SK-N-SH treated with all-trans-retinoic acid at 6 μM for 48 hours (cell line): ENCODE measurements at regions not wholly inside any gene's neighbourhood (a gene's known extent, or its start where the extent isn't known, plus 50 kb on each side); places are given as distances from the start of the nearest gene placed in this dataset.

Experiments used
- ARNTL ChIP-seq: fragments of 450-650 bp; formaldehyde crosslinking; IDR thresholded peaks from 2 replicates; pipeline ENCODE4 v1.5.0; 2020; ENCODE audit warnings: low read depth, mild to moderate bottlenecking, moderate library complexity, borderline replicate concordance
- BACH2 ChIP-seq: fragments of 250-450 bp; sonication (Bioruptor Pico); IDR thresholded peaks from 2 replicates; pipeline ENCODE4 v1.9.0; 2021; ENCODE audit warnings: mild to moderate bottlenecking, borderline replicate concordance
- CSDC2 ChIP-seq: fragments of 250-450 bp; sonication (Bioruptor Pico); IDR thresholded peaks from 2 replicates; pipeline ENCODE4 v1.5.0; 2020; ENCODE audit warnings: mild to moderate bottlenecking, moderate library complexity
- ISL1 ChIP-seq: fragments of 250-450 bp; sonication (Bioruptor Pico); IDR thresholded peaks from 2 replicates; pipeline ENCODE4 v2.1.2; 2022; ENCODE audit warnings: mild to moderate bottlenecking, moderate library complexity
- OSR1 ChIP-seq: fragments of 250-450 bp; sonication (Bioruptor Pico); IDR thresholded peaks from 2 replicates; pipeline ENCODE4 v1.8.0; 2022; ENCODE audit warnings: moderate library complexity, mild to moderate bottlenecking, inconsistent platforms
- RARB ChIP-seq: fragments of 250-450 bp; sonication (Bioruptor Pico); IDR thresholded peaks from 2 replicates; pipeline ENCODE4 v1.8.0; 2021; ENCODE audit warnings: mild to moderate bottlenecking, moderate library complexity
- SNAI2 ChIP-seq: fragments of 250-450 bp; sonication (Bioruptor Pico); IDR thresholded peaks from 2 replicates; pipeline ENCODE4 v1.5.0; 2020; ENCODE audit warnings: mild to moderate bottlenecking, moderate library complexity
- ZFP3 ChIP-seq: fragments of 250-450 bp; sonication (Bioruptor Pico); IDR thresholded peaks from 2 replicates; pipeline ENCODE4 v1.5.0; 2020; ENCODE audit warnings: mild to moderate bottlenecking, moderate library complexity
- ZNF70 ChIP-seq: fragments of 450-650 bp; formaldehyde crosslinking; IDR thresholded peaks from 2 replicates; pipeline ENCODE4 v1.5.0; 2020; ENCODE audit warnings: mild to moderate bottlenecking, moderate library complexity
- TF ChIP-seq, protein P1 (sequence below): fragments of 250-450 bp; sonication (Bioruptor Pico); IDR thresholded peaks from 2 replicates; pipeline ENCODE4 v1.5.1; 2021; ENCODE audit warnings: mild to moderate bottlenecking, moderate library complexity
- TF ChIP-seq, protein P2 (sequence below): fragments of 250-450 bp; sonication (Bioruptor Pico); IDR thresholded peaks from 2 replicates; pipeline ENCODE4 v1.5.1; 2020; ENCODE audit warnings: low read depth, mild to moderate bottlenecking, moderate library complexity
- TF ChIP-seq, protein P3 (sequence below): fragments of 250-450 bp; sonication (Bioruptor Pico); IDR thresholded peaks from 2 replicates; pipeline ENCODE4 v1.5.0; 2020; ENCODE audit warnings: mild to moderate bottlenecking, moderate library complexity

DNA sequence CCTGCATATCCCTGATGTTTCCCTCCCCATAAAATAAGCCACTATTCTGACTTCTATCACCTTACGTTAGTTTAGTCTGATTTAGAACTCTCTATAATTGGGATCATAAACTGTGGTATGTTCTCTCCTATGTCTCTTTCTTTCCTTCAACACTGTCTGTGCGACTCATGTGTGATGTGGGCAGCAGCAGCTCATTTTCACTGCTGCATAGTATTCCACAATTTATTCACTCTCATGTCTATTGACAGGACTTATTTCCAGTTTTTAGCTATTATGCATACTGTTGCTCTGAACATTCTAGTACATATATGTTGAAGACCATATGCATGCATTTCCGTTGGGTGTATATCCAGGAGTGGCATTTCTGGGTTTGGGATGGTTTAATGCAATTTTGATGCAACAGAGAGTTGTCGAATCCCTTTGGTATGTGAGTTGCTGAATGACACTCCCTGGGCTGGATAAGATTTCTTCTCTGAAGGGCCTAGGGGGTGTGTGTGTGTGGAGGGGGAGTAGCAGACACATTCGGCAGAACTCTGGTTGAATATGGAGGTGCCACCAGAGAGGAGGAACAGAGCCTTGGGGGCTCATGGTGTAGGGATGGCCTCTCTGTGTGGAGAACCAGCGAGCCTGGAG is 87.8 kb upstream of the PCBD1 start:
- TF ChIP-seq, protein P1, sequence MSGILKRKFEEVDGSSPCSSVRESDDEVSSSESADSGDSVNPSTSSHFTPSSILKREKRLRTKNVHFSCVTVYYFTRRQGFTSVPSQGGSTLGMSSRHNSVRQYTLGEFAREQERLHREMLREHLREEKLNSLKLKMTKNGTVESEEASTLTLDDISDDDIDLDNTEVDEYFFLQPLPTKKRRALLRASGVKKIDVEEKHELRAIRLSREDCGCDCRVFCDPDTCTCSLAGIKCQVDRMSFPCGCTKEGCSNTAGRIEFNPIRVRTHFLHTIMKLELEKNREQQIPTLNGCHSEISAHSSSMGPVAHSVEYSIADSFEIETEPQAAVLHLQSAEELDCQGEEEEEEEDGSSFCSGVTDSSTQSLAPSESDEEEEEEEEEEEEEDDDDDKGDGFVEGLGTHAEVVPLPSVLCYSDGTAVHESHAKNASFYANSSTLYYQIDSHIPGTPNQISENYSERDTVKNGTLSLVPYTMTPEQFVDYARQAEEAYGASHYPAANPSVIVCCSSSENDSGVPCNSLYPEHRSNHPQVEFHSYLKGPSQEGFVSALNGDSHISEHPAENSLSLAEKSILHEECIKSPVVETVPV = no peak
- TF ChIP-seq ZFP3 (CRISPR knock-in tag) (no peak), ZNF70 (no peak), RARB (CRISPR knock-in tag) (no peak), CSDC2 (CRISPR knock-in tag) (no peak), ARNTL (CRISPR knock-in tag) (no peak), SNAI2 (CRISPR knock-in tag) (no peak), OSR1 (CRISPR knock-in tag) (no peak), ISL1 (CRISPR knock-in tag) (no peak), BACH2 (CRISPR knock-in tag) (no peak)
- TF ChIP-seq, protein P2, sequence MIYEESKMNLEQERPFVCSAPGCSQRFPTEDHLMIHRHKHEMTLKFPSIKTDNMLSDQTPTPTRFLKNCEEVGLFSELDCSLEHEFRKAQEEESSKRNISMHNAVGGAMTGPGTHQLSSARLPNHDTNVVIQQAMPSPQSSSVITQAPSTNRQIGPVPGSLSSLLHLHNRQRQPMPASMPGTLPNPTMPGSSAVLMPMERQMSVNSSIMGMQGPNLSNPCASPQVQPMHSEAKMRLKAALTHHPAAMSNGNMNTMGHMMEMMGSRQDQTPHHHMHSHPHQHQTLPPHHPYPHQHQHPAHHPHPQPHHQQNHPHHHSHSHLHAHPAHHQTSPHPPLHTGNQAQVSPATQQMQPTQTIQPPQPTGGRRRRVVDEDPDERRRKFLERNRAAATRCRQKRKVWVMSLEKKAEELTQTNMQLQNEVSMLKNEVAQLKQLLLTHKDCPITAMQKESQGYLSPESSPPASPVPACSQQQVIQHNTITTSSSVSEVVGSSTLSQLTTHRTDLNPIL = no peak
- TF ChIP-seq, protein P3, sequence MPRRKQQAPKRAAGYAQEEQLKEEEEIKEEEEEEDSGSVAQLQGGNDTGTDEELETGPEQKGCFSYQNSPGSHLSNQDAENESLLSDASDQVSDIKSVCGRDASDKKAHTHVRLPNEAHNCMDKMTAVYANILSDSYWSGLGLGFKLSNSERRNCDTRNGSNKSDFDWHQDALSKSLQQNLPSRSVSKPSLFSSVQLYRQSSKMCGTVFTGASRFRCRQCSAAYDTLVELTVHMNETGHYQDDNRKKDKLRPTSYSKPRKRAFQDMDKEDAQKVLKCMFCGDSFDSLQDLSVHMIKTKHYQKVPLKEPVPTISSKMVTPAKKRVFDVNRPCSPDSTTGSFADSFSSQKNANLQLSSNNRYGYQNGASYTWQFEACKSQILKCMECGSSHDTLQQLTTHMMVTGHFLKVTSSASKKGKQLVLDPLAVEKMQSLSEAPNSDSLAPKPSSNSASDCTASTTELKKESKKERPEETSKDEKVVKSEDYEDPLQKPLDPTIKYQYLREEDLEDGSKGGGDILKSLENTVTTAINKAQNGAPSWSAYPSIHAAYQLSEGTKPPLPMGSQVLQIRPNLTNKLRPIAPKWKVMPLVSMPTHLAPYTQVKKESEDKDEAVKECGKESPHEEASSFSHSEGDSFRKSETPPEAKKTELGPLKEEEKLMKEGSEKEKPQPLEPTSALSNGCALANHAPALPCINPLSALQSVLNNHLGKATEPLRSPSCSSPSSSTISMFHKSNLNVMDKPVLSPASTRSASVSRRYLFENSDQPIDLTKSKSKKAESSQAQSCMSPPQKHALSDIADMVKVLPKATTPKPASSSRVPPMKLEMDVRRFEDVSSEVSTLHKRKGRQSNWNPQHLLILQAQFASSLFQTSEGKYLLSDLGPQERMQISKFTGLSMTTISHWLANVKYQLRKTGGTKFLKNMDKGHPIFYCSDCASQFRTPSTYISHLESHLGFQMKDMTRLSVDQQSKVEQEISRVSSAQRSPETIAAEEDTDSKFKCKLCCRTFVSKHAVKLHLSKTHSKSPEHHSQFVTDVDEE (CRISPR knock-in tag) = no peak
